Epithelial cell of proximal tubule (primary cell): ENCODE measurements at regions not wholly inside any gene's neighbourhood (a gene's known extent, or its start where the extent isn't known, plus 50 kb on each side); places are given as distances from the start of the nearest gene placed in this dataset.

Experiments
- DNase-seq: peaks from one replicate; pipeline ENCODE4 v3.0.0-alpha.2; 2011; ENCODE audit warnings: low read depth
- H3K4me3 ChIP-seq: 2 replicates; pipeline ENCODE4 v1.5.1; 2011; ENCODE audit warnings: low read depth, mild to moderate bottlenecking, low read length
- TF ChIP-seq, protein P1 (sequence below): conservative IDR thresholded peaks from 2 replicates; pipeline ENCODE4 v1.5.1; 2012; ENCODE audit warnings: low read depth, mild to moderate bottlenecking, low read length

DNA sequence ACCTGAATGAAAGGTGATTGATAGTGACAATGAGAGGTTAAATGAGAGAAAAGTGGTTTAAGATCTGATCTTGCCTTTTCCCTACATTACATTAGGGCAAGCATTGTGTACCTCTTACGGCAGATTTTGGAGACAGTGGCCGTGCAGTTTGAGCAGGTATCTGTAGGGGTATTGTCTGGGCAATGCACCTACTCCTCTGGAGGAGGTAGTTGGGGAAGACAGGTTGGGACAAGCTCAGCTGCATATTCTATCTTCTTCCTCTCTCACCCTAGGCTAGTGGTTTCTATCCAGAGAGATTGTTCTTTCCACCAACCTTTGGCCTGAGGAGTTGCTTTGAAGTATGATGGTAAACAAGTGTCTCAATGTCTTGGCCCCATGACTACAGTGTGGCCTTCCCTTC is 323.2 kb downstream of the CYP26B1 start:
- no peak overlapping the region for H3K4me3 ChIP-seq
- TF ChIP-seq, protein P1, sequence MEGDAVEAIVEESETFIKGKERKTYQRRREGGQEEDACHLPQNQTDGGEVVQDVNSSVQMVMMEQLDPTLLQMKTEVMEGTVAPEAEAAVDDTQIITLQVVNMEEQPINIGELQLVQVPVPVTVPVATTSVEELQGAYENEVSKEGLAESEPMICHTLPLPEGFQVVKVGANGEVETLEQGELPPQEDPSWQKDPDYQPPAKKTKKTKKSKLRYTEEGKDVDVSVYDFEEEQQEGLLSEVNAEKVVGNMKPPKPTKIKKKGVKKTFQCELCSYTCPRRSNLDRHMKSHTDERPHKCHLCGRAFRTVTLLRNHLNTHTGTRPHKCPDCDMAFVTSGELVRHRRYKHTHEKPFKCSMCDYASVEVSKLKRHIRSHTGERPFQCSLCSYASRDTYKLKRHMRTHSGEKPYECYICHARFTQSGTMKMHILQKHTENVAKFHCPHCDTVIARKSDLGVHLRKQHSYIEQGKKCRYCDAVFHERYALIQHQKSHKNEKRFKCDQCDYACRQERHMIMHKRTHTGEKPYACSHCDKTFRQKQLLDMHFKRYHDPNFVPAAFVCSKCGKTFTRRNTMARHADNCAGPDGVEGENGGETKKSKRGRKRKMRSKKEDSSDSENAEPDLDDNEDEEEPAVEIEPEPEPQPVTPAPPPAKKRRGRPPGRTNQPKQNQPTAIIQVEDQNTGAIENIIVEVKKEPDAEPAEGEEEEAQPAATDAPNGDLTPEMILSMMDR: no peak

DNA sequence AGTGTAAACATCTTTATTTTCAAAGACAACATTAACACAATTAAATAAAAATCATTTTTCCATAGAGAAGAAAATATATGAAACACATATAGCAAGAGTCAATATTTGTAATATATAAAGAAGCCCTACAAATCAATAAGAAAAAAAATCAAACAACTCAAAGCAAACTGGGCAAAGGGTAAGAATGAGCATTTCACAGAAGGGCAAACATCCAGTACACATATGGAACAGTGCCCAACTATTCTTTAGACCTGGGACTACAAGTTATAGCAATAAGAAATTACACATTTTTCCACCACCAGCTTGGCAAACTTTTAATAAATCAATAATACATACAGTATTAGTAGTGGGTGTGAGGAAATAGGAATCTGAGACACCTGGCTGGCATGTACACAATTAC is 324.1 kb downstream of the CYP26B1 start:
- TF ChIP-seq, protein P1: no peak
- no peak for DNase-seq
- H3K4me3 ChIP-seq: no peak overlapping the region

More for the DNA sequence above, 323.2 kb downstream of the CYP26B1 start:
- DNase-seq: no peak

DNA sequence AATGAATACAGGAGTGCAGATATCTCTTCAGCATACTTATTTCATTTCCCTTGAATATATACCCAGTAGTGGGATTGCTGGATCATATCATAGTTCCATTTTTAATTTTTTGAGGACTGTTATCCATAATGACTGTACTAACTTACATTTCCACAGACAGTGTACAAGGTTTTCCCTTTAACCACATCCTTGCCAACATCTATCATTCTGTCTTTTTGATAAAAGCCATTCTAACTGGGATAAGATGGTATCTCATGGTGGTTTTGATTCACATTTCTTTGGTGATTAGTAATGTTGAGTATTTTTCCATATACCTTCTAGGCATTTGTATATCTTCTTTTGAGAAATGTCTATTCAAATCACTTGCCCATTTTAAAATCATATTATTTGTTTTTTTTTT is 325.2 kb downstream of the CYP26B1 start:
- DNase-seq: no peak
- H3K4me3 ChIP-seq: no peak overlapping the region
- TF ChIP-seq, protein P1: no peak

DNA sequence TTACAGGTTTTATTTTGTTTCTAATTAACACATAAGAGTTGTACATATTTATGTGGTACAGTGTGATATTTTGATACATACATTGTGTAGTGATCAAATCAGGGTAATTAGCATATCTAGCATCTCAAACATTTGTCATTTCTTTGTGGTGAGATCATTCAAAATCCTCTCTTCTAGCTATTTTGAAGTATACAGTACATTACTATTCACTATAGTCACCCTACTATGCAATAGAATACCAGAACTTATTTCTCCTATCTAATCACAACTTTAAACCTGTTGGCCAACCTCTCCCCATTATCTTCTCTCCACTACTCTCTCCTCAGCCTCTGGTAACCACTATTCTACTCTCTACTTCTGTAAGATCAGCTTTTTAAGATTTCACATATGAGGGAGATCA is 325.8 kb downstream of the CYP26B1 start:
- no peak overlapping the region for H3K4me3 ChIP-seq
- TF ChIP-seq, protein P1: no peak
- DNase-seq: no peak

DNA sequence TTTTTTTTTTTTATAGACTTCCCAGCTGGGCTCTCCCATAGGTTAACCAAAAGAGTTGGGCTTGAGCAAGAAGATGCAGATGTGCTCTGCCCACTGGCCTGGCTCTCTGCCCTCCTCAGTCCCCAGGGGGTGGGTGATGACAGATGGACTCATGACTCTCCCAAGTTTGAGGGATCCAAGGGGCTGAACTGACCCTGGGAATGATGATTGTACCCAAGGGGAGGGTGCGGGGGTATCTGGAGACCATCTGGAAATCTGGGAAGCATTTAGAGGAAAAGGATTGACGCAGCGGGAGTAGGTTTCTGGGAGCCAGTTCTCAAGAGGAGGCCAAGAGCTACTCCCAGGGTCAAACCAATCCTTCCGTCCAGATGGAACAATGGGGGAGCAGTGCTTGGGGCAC is 330.8 kb downstream of the CYP26B1 start:
- H3K4me3 ChIP-seq: no peak overlapping the region
- TF ChIP-seq, protein P1: no peak
- DNase-seq: no peak

DNA sequence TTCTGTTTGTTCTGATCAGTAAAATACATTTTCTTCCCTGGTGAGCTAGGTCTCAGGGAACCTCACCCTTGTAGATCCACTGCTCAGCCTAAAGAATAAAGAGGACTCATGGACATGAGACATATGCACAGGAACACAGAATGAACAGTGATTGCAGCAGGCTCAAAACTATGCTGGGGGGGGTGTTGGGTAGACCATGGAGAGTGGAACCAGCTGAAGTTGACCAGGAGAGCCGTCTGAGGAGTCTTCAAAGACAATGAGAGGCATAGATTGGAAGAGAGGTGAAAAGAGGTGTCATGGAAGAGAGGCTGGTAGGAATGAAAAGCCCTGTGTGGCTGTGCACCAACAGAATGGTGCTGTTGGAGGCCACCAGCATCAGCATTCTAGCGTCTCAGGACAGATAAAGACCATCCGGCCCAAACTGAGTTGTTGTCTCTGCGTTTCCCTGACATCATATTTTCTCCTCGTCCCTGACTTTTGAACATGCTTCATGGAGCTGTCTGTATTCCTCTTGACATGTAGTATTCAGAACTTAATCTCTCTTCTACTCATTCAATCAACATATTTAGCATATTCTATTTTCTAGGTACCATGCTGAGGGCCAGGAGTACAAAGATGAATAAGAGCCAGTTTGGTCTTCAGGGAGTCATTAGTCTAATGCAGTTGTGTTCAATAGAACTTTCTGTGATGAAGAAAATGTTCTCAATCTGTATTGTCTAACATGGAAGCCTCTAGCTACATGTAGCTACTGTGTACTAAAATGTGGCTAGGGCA is 331.8 kb downstream of the CYP26B1 start:
- no peak for DNase-seq
- TF ChIP-seq, protein P1: no peak

DNA sequence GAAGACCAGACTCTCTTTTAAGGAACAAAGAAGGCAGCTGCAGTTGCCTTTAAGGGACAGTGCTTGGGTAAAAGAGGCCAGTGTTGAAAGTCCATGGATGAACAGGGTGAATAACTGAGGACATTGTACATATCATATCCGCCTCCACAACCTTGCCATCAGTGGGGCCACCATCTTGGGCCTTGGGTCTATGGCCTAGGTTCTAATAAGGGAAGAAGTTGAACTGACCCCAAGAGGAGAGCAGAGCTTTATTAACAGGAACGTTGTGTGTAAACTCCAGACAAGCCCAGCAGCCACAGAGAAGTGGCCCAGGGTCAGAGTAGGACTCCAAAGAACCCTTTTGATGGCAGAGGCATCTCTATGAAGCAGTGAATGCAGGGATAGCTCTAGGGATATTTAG is 332.8 kb downstream of the CYP26B1 start:
- TF ChIP-seq, protein P1: no peak
- H3K4me3 ChIP-seq: no peak overlapping the region
- DNase-seq: no peak

More for the DNA sequence above, 331.8 kb downstream of the CYP26B1 start:
- H3K4me3 ChIP-seq: no peak overlapping the region
